Heart left ventricle (tissue), 16 donors: ENCODE measurements at regions not wholly inside any gene's neighbourhood (a gene's known extent, or its start where the extent isn't known, plus 50 kb on each side); places are given as distances from the start of the nearest gene placed in this dataset.

Experiments used
- ATAC-seq, 4 donors: fragments of 200-7000 bp; cut with Tn5 transposase; one replicate each; pipeline ENCODE4 v1.9.1; 2020 to 2022; ENCODE audit warnings: moderate library complexity in 4 of 4, mild to moderate bottlenecking in 3 of 4, moderate number of reproducible peaks in 1 of 4
- DNase-seq, 5 donors: peaks; one replicate each; pipeline ENCODE4 v3.0.0-alpha.2; 2020
- H3K27ac ChIP-seq, 12 donors: fragments of 200-600 bp; sonication (generic) in 4 of 12; one replicate each; pipeline versions ENCODE4 v1.5.0 to v1.8.0; 2016 to 2022; ENCODE audit warnings: mild to moderate bottlenecking in 2 of 12
- H3K27me3 ChIP-seq, 9 donors: fragments of 200-600 bp; sonication (generic) in 2 of 9; one replicate each; pipeline versions ENCODE4 v1.5.1 to v1.8.0; 2016 to 2022; ENCODE audit warnings: mild to moderate bottlenecking in 3 of 9
- H3K36me3 ChIP-seq, 9 donors: fragments of 200-600 bp; sonication (generic) in 2 of 9; one replicate each; pipeline versions ENCODE4 v1.5.0 to v1.8.0; 2018 to 2022; ENCODE audit warnings: mild to moderate bottlenecking in 2 of 9
- H3K4me1 ChIP-seq, 12 donors: fragments of 200-600 bp; sonication (generic) in 4 of 12; one replicate each; pipeline versions ENCODE4 v1.5.0 to v1.8.0; 2016 to 2022; ENCODE audit warnings: mild to moderate bottlenecking in 3 of 12
- H3K4me3 ChIP-seq, 12 donors: fragments of 200-600 bp; sonication (generic) in 4 of 12; one replicate each; pipeline versions ENCODE4 v1.5.0 to v1.8.0; 2017 to 2022; ENCODE audit warnings: mild to moderate bottlenecking in 9 of 12, moderate library complexity in 4 of 12
- H3K9me3 ChIP-seq, 12 donors: fragments of 200-600 bp; sonication (generic) in 4 of 12; one replicate each; pipeline versions ENCODE4 v1.5.0 to v1.8.0; 2016 to 2022; ENCODE audit warnings: mild to moderate bottlenecking in 1 of 12
- CTCF ChIP-seq, 12 donors: fragments of 200-600 bp; sonication (generic) in 4 of 12; IDR thresholded peaks; one replicate each; pipeline versions ENCODE4 v1.5.0 to v1.8.0; 2018 to 2022; ENCODE audit warnings: antibody characterized with exemption in 12 of 12, mild to moderate bottlenecking in 5 of 12
- POLR2A ChIP-seq, 2 donors: fragments of 450-650 bp; IDR thresholded peaks; one replicate each; pipeline ENCODE4 v1.6.1; 2017; ENCODE audit warnings: antibody characterized with exemption in 2 of 2, mild to moderate bottlenecking in 2 of 2, moderate library complexity in 2 of 2
- whole genome bisulfite sequencing, 4 donors: extraction: QIAGEN DNeasy Blood & Tissue Kit in 2 of 4; methylation state at CpG; one replicate each; pipeline versions ENCODE4 v1.1.5 to v1.1.7; 2013 to 2018; 5-methylcytosine and 5-hydroxymethylcytosine counted together
- intact Hi-C, 10 donors: fragments of 100-400 bp; cut with DNase I; formaldehyde crosslinking; loops; one replicate each; pipeline versions ENCODE4 v1.11.1 to v1.14.2; 2022
- donor health status: ischemic (EF 13 %, LVEDD 7.1; RV severe dilation, severe dysfunction).
- donor health status: healthy with polysubstance abuse.
- donor health status: DM: no; HTN: yes; CAD: no.
- donor health status: DM: no; HTN: no; CAD: no.
- donor health status: ischemic (EF 25% LVEDD 6.9; RV normal size, moderate dysfunction).
- donor health status: ischemic (EF 25% LVEDD 5.7; RV mildly dilated, moderate dysfunction).
- donor health status: healthy.
- donor health status: DM: yes; HTN: yes; CAD: no.
- donor health status: ischemic (EF 35%, LVEDD 5.7; RV mildly dilated, moderate dysfunction).
- donor health status: nonischemic (EF 11% LVEDD 7.7; RV severe dilation, severe dysfunction).
- donor health status: DM: yes; HTN: yes; CAD: no.
- donor health status: PGD.
- donor health status: ischemic (EF 29% LVEDD 5.4; RV normal size, mild dysfunction).
- donor health status: nonischemic (EF 23%, LVEDD 6.1; RV moderate dilation, normal function).

DNA sequence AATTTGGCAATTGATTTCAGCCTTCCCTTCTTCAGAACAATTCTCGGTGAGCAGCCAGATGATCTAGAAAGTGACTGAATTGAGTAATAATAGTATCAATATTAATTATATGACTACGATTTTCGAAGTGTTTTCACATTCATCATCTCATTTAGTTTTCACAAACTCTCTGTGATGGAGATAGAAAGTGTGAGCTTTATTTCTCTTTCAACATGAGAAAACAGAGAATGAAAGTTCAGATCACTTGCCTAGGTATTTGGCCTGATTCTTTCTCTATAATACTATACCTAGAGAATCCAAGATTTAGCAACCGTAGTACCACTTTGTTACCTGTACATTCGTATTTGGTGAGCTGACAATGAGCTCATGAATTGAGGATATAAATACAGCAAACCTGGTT, 739.2 kb upstream of the NR2F2 start:
- H3K36me3 ChIP-seq = no peaks in the 10 kb centered on the region
- H3K27ac ChIP-seq = no peak overlapping the region
- WGBS, 4 donors = 91 to 96% (median 95%) methylated on average over 5 of the region's 5 CpGs

DNA sequence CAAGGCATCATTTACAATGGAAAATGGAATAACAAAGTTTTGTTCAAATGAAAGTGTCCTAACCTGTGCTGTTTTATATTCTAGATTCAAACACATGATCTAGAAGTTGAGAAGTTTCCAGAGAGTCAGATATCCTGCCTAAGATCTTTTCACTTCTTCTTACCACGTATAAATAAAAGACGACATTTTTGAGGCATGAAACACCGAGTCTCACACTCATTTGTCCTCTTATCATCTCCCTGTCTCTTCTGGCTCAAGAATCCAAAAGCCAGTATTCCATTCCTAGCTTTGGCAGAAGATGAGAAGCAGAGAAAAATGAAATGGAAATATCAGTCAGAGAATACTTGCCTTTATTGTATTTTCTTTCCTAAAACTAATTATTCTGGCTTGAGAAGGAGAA, 738.6 kb upstream of the NR2F2 start:
- H3K4me3 ChIP-seq = no peak overlapping the region
- intact Hi-C loops = loop anchor here in 2 of 10 donors (10.0 kb wide), 2 partner anchors 107 to 297 kb away; no protein-coding TSS in a partner anchor
- TF ChIP-seq CTCF (IDR thresholded peaks at IDR 0.05) (no peak), POLR2A (IDR thresholded peaks at IDR 0.05) (no peak)
- H3K27me3 ChIP-seq = no peaks in the 10 kb centered on the region
- H3K27ac ChIP-seq = no peak overlapping the region
- DNase-seq (no peak), ATAC-seq (no peak)
- H3K4me1 ChIP-seq = peaks cover 0 to 2% (median 0%) of the 10 kb centered on the region in 12 donors
- WGBS, 4 donors = 69 to 78% (median 76%) methylated on average over 3 of the region's 3 CpGs
- no peaks in the 10 kb centered on the region for H3K9me3 ChIP-seq
- H3K36me3 ChIP-seq = no peaks in the 10 kb centered on the region

More for the DNA sequence above, 739.2 kb upstream of the NR2F2 start:
- ATAC-seq (no peak), DNase-seq (no peak)
- intact Hi-C loops = loop anchor here in 2 of 10 donors (10.0 kb wide), 2 partner anchors 106 to 296 kb away; no protein-coding TSS in a partner anchor
- H3K4me1 ChIP-seq = no peaks in the 10 kb centered on the region
- H3K27me3 ChIP-seq = no peaks in the 10 kb centered on the region
- TF ChIP-seq CTCF (IDR thresholded peaks at IDR 0.05) = no peak
- no peak for TF ChIP-seq POLR2A (IDR thresholded peaks at IDR 0.05)
- H3K4me3 ChIP-seq = no peak overlapping the region
- H3K9me3 ChIP-seq = no peaks in the 10 kb centered on the region

DNA sequence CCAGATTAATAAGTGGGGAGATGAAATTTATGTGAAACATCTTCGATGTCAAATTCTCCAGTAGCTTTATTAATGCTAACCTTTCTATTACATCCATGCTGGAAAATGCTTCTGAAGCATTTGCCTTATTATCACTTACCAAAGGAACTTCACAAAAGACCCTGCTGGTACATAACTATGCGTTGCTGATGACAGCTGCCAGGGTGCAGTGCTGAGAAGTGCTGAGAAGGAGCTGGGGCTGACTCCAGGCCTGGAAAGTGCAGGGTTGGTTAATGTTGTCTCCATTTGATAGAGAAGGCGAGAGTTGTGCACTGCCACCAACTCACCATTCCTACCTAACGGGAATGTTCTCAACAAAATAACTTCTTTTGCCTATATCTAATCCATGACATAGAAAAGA, 736.0 kb upstream of the NR2F2 start:
- Histone ChIP-seq H3K36me3 (no peaks in the 10 kb centered on the region), H3K4me1 (peaks cover 0 to 4% (median 0%) of the 10 kb centered on the region in 12 donors), H3K27me3 (no peaks in the 10 kb centered on the region), H3K27ac (no peak overlapping the region), H3K4me3 (no peak overlapping the region), H3K9me3 (no peaks in the 10 kb centered on the region)
- WGBS, 4 donors = 68 to 74% (median 74%) methylated on average over 4 of the region's 4 CpGs
- ATAC-seq (no peak), DNase-seq (no peak)
- intact Hi-C loops = loop anchor here in 2 of 10 donors (10.0 kb wide), 2 partner anchors 110 to 300 kb away; no protein-coding TSS in a partner anchor
- TF ChIP-seq POLR2A (IDR thresholded peaks at IDR 0.05) (no peak), CTCF (IDR thresholded peaks at IDR 0.05) (no peak)

GRCh38 chr15:95595759-95596158, 734.7 kb upstream of the NR2F2 start:
- DNase-seq (no peak), ATAC-seq (no peak)
- intact Hi-C loops = loop anchor here in 2 of 10 donors (10.0 kb wide), 2 partner anchors 111 to 301 kb away; no protein-coding TSS in a partner anchor
- Histone ChIP-seq H3K36me3 (no peaks in the 10 kb centered on the region), H3K4me3 (no peak overlapping the region), H3K4me1 (peaks cover 0 to 4% (median 0%) of the 10 kb centered on the region in 12 donors), H3K27ac (no peak overlapping the region), H3K27me3 (no peaks in the 10 kb centered on the region), H3K9me3 (no peaks in the 10 kb centered on the region)
- TF ChIP-seq POLR2A (IDR thresholded peaks at IDR 0.05) (no peak), CTCF (IDR thresholded peaks at IDR 0.05) (no peak)
